GM23338 (cell line): ENCODE measurements at regions not wholly inside any gene's neighbourhood (a gene's known extent, or its start where the extent isn't known, plus 50 kb on each side); places are given as distances from the start of the nearest gene placed in this dataset.

Source experiments
- ATAC-seq: fragments of 200-7000 bp; cut with Tn5 transposase; 3 replicates; pipeline ENCODE4 v1.9.1; 2020
- DNase-seq: peaks from one replicate; pipeline ENCODE4 v3.0.0-alpha.2; 2015; ENCODE audit warnings: low spot score
- H2AFZ ChIP-seq: fragments of 200-600 bp; sonication (generic); 2 replicates; pipeline ENCODE4 v1.8.0; 2016; ENCODE audit warnings: antibody characterized with exemption, mild to moderate bottlenecking, moderate library complexity
- H3F3A ChIP-seq: fragments of 200-600 bp; sonication (generic); replicated peaks from 2 replicates; pipeline ENCODE4 v1.8.0; 2017; ENCODE audit warnings: antibody characterized with exemption, mixed run types, low read depth
- H3K27ac ChIP-seq: fragments of 200-600 bp; sonication (generic); 2 replicates; pipeline ENCODE4 v1.6.1; 2016; ENCODE audit warnings: low read depth
- H3K27me3 ChIP-seq: fragments of 200-600 bp; sonication (generic); 2 replicates; pipeline ENCODE4 v1.8.0; 2016; ENCODE audit warnings: mild to moderate bottlenecking, mixed run types, moderate library complexity; ENCODE audit not compliant: insufficient read depth
- H3K36me3 ChIP-seq: fragments of 200-600 bp; sonication (generic); 2 replicates; pipeline ENCODE4 v1.8.0; 2016; ENCODE audit warnings: mild to moderate bottlenecking; ENCODE audit not compliant: insufficient read depth
- H3K4me1 ChIP-seq: fragments of 200-600 bp; sonication (generic); 2 replicates; pipeline ENCODE4 v1.8.0; 2016; ENCODE audit warnings: mild to moderate bottlenecking, moderate library complexity; ENCODE audit not compliant: insufficient read depth
- H3K4me2 ChIP-seq: fragments of 200-600 bp; sonication (generic); 2 replicates; pipeline ENCODE4 v1.7.1; 2017; ENCODE audit warnings: mixed run types
- H3K4me3 ChIP-seq: fragments of 200-600 bp; sonication (generic); 2 replicates; pipeline ENCODE4 v1.6.1; 2016; ENCODE audit warnings: mixed run types
- H3K79me2 ChIP-seq: fragments of 200-600 bp; sonication (generic); replicated peaks from 2 replicates; pipeline ENCODE4 v1.8.0; 2017; ENCODE audit warnings: mild to moderate bottlenecking; ENCODE audit not compliant: insufficient read depth
- H3K9me2 ChIP-seq: fragments of 200-600 bp; sonication (generic); 2 replicates; pipeline ENCODE4 v1.8.0; 2017; ENCODE audit not compliant: insufficient read depth
- H4K20me1 ChIP-seq: fragments of 200-600 bp; sonication (generic); replicated peaks from 2 replicates; pipeline ENCODE4 v1.8.0; 2017; ENCODE audit warnings: mild to moderate bottlenecking; ENCODE audit not compliant: insufficient read depth
- H3K27ac Mint-ChIP-seq: 2 replicates; pipeline ENCODE4 v1.8.0; 2020; ENCODE audit warnings: inconsistent platforms, mild to moderate bottlenecking, moderate library complexity, mixed read lengths
- H3K27me3 Mint-ChIP-seq: 3 replicates; pipeline ENCODE4 v1.8.0; 2022; ENCODE audit warnings: low read depth, mild to moderate bottlenecking, moderate library complexity, mixed read lengths, inconsistent platforms; ENCODE audit not compliant: insufficient read depth, poor library complexity
- H3K36me3 Mint-ChIP-seq: 3 replicates; pipeline ENCODE4 v1.8.0; 2021; ENCODE audit warnings: low read depth, mild to moderate bottlenecking, inconsistent platforms, moderate library complexity, mixed read lengths
- H3K4me1 Mint-ChIP-seq: 3 replicates; pipeline ENCODE4 v1.8.0; 2020; ENCODE audit warnings: mild to moderate bottlenecking, inconsistent platforms, mixed read lengths
- H3K4me3 Mint-ChIP-seq: 3 replicates; pipeline ENCODE4 v1.8.0; 2021; ENCODE audit warnings: moderate library complexity, mild to moderate bottlenecking, inconsistent platforms, mixed read lengths
- H3K9me3 Mint-ChIP-seq: 3 replicates; pipeline ENCODE4 v1.8.0; 2020; ENCODE audit warnings: moderate library complexity, mild to moderate bottlenecking, inconsistent platforms, mixed read lengths
- CTCF ChIP-seq, 2 experiments: fragments of 200-600 bp in 1 of 2; sonication (generic) in 1 of 2; conservative IDR thresholded peaks; 2 replicates each; pipeline versions ENCODE4 v1.5.1 to v1.6.1; 2016 to 2017; ENCODE audit warnings: antibody characterized with exemption in 2 of 2, low read depth in 2 of 2, mild to moderate bottlenecking in 2 of 2, moderate library complexity in 1 of 2
- EZH2 ChIP-seq: fragments of 200-600 bp; sonication (generic); IDR thresholded peaks from one replicate; pipeline ENCODE4 v1.8.0; 2017; ENCODE audit warnings: antibody characterized with exemption, mild to moderate bottlenecking, low read depth; ENCODE audit not compliant: unreplicated experiment
- EZH2phosphoT487 ChIP-seq: fragments of 200-600 bp; sonication (generic); IDR thresholded peaks from one replicate; pipeline ENCODE4 v1.8.1; 2018; ENCODE audit warnings: antibody characterized with exemption; ENCODE audit not compliant: unreplicated experiment
- JUNB ChIP-seq: IDR thresholded peaks from one replicate; pipeline ENCODE4 v1.6.1; 2016; ENCODE audit warnings: antibody characterized with exemption; ENCODE audit not compliant: unreplicated experiment
- NANOG ChIP-seq: IDR thresholded peaks from 2 replicates; pipeline ENCODE4 v1.6.1; 2016; ENCODE audit warnings: antibody characterized with exemption, borderline replicate concordance
- POLR2AphosphoS5 ChIP-seq: IDR thresholded peaks from 2 replicates; pipeline ENCODE4 v1.6.1; 2016; ENCODE audit warnings: antibody characterized with exemption, low read depth
- ZNF331 ChIP-seq: fragments of 250-450 bp; sonication (Bioruptor Pico); IDR thresholded peaks from 2 replicates; pipeline ENCODE4 v1.5.0; 2020; ENCODE audit warnings: low read depth, mild to moderate bottlenecking, moderate library complexity
- ZNF462 ChIP-seq: fragments of 250-450 bp; sonication (Bioruptor Pico); IDR thresholded peaks from 2 replicates; pipeline ENCODE4 v1.5.0; 2020; ENCODE audit warnings: mild to moderate bottlenecking, moderate library complexity

- Mint-ChIP-seq H3K27ac (no peak overlapping the region), H3K4me1 (peaks cover 3% of the 10 kb centered on the region; the same call in 2 of the 3 replicates), H3K36me3 (no peaks in the 10 kb centered on the region), H3K4me3 (no peak overlapping the region), H3K9me3 (peaks cover 12% of the 10 kb centered on the region), H3K27me3 (peaks cover 2% of the 10 kb centered on the region)
- no peaks in the 10 kb centered on the region for H3K36me3 ChIP-seq
- no peak for DNase-seq
- TF ChIP-seq EZH2 (no peak), EZH2phosphoT487 (no peak), JUNB (no peak), ZNF462 (CRISPR knock-in tag) (no peak), NANOG (no peak), ZNF331 (CRISPR knock-in tag) (no peak), POLR2AphosphoS5 (no peak), CTCF (conservative IDR thresholded peaks at IDR 0.05; ENCODE audit: low read depth in 2 of 2) (no peak)
- H3K27ac ChIP-seq: no peak overlapping the region
- no peaks in the 10 kb centered on the region for H4K20me1 ChIP-seq
- no peaks in the 10 kb centered on the region for H3K9me2 ChIP-seq
- H3K4me3 ChIP-seq: no peak overlapping the region
- no peak overlapping the region for H2AFZ ChIP-seq
- H3K4me2 ChIP-seq: no peak overlapping the region
- ATAC-seq: no peak
- no peaks in the 10 kb centered on the region for H3K79me2 ChIP-seq
- H3K4me1 ChIP-seq: no peaks in the 10 kb centered on the region
- no peaks in the 10 kb centered on the region for H3K27me3 ChIP-seq
- H3F3A ChIP-seq: no peaks in the 10 kb centered on the region
These were observed 137.5 kb downstream of the ACTR3 start for GRCh38 chr2:114027437-114027836.
